Glutamatergic neuron (in vitro differentiated cells): ENCODE measurements at regions not wholly inside any gene's neighbourhood (a gene's known extent, or its start where the extent isn't known, plus 50 kb on each side); places are given as distances from the start of the nearest gene placed in this dataset.

ENCODE experiments used
- DNase-seq: peaks from one replicate; pipeline ENCODE4 v3.0.0; 2022
- H3K27ac Mint-ChIP-seq: one replicate; pipeline ENCODE4 v1.8.0; 2020; ENCODE audit warnings: mild to moderate bottlenecking, mixed read lengths, inconsistent platforms; ENCODE audit not compliant: unreplicated experiment
- H3K27me3 Mint-ChIP-seq: one replicate; pipeline ENCODE4 v1.8.0; 2020; ENCODE audit warnings: mild to moderate bottlenecking, moderate library complexity, mixed read lengths, inconsistent platforms; ENCODE audit not compliant: unreplicated experiment
- H3K36me3 Mint-ChIP-seq: one replicate; pipeline ENCODE4 v1.8.0; 2020; ENCODE audit warnings: mild to moderate bottlenecking, mixed read lengths, inconsistent platforms; ENCODE audit not compliant: unreplicated experiment
- H3K4me1 Mint-ChIP-seq: one replicate; pipeline ENCODE4 v1.8.0; 2020; ENCODE audit warnings: mild to moderate bottlenecking, low read depth, mixed read lengths, inconsistent platforms; ENCODE audit not compliant: unreplicated experiment
- H3K4me3 Mint-ChIP-seq: one replicate; pipeline ENCODE4 v1.8.0; 2020; ENCODE audit warnings: mild to moderate bottlenecking, mixed read lengths, inconsistent platforms; ENCODE audit not compliant: unreplicated experiment
- H3K9me3 Mint-ChIP-seq: one replicate; pipeline ENCODE4 v1.8.0; 2020; ENCODE audit warnings: mild to moderate bottlenecking, moderate library complexity, mixed read lengths, inconsistent platforms; ENCODE audit not compliant: unreplicated experiment
- TF ChIP-seq, protein P1 (sequence below): fragments of 200-600 bp; sonication (generic); IDR thresholded peaks from one replicate; pipeline ENCODE4 v1.5.0; 2021; ENCODE audit not compliant: partially characterized antibody, unreplicated experiment

DNA sequence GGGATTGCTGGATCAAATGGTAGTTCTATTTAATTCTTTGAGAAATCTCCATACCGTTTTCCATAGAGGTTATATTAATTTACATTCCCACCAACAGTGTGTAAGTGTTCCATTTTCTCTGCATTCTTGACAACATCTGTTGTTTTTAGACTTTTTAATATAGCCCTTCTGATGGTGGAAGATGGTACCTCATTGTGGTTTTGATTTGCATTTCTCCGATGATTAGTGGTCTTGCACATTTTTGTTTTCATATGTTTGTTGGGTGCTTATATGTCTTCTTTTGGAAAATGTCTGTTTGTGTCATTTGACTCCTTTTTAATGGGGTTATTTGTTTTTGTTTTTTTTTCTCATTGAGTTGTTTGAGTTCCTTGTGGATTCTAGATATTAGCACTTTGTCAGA is 75.3 kb upstream of the PUDP start:
- no peak overlapping the region for H3K27ac Mint-ChIP-seq
- H3K27me3 Mint-ChIP-seq: no peaks in the 10 kb centered on the region
- H3K9me3 Mint-ChIP-seq: peaks cover 9% of the 10 kb centered on the region
- DNase-seq: no peak
- peaks cover 17% of the 10 kb centered on the region for H3K4me1 Mint-ChIP-seq
- no peaks in the 10 kb centered on the region for H3K36me3 Mint-ChIP-seq
- TF ChIP-seq, protein P1, sequence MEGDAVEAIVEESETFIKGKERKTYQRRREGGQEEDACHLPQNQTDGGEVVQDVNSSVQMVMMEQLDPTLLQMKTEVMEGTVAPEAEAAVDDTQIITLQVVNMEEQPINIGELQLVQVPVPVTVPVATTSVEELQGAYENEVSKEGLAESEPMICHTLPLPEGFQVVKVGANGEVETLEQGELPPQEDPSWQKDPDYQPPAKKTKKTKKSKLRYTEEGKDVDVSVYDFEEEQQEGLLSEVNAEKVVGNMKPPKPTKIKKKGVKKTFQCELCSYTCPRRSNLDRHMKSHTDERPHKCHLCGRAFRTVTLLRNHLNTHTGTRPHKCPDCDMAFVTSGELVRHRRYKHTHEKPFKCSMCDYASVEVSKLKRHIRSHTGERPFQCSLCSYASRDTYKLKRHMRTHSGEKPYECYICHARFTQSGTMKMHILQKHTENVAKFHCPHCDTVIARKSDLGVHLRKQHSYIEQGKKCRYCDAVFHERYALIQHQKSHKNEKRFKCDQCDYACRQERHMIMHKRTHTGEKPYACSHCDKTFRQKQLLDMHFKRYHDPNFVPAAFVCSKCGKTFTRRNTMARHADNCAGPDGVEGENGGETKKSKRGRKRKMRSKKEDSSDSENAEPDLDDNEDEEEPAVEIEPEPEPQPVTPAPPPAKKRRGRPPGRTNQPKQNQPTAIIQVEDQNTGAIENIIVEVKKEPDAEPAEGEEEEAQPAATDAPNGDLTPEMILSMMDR: no peak
- H3K4me3 Mint-ChIP-seq: no peak overlapping the region

DNA sequence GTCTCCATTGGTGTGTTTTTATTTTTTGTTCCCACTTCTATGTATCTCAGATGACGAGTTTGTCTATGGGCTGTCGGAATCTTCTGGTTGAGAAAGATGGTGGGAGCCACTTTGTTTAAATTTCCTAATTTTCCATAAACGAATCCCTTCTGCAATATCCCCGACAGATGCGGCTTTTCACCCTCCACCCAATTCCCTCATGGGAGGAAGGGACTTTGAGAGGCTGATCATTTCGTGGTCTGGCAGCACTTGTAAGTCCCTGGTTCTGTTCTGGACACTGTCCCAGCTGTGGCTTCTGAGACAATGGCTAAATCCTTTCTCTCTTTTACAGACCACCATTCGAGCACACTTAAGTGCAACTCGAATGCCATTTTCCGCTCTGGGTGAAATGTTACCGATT is 72.2 kb upstream of the PUDP start:
- TF ChIP-seq, protein P1: no peak
- peak overlapping the region; percentile 78 for H3K27ac Mint-ChIP-seq
- H3K27me3 Mint-ChIP-seq: no peaks in the 10 kb centered on the region
- DNase-seq: no peak
- H3K36me3 Mint-ChIP-seq: no peaks in the 10 kb centered on the region
- peaks cover 34% of the 10 kb centered on the region for H3K4me1 Mint-ChIP-seq
- H3K4me3 Mint-ChIP-seq: peak overlapping the region; percentile 28
- H3K9me3 Mint-ChIP-seq: peaks cover 9% of the 10 kb centered on the region

DNA sequence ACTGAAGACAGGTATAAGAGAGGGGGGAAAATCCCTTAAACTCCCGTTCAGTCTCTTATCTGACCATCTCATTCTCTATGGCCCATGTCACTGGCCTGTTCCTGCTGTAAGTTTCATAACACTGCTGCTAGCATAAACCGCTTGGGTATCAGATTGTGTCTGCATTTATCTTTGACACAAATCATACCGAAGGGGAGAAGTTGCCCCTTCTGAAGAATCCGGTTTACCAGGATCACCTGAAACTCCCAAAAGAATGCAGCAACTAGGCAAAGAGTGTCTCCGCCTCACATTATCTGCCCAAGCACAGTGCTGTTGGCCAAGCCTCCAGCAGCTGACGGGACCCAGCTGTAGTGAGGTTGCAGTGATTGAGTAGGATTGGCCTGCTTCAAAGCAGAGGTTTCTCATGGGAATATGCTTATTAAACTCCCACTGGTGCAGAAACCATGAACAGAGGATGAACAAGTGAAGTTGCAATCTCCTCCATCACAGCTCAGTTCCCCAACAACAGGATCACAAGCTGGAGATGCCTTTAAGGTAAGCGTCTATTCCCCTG is 71.3 kb upstream of the PUDP start:
- Mint-ChIP-seq H3K4me3 (peak overlapping the region; percentile 43), H3K4me1 (peaks cover 34% of the 10 kb centered on the region), H3K27ac (peak overlapping the region; percentile 87), H3K9me3 (peaks cover 9% of the 10 kb centered on the region), H3K27me3 (no peaks in the 10 kb centered on the region), H3K36me3 (no peaks in the 10 kb centered on the region)
- TF ChIP-seq, protein P1: no peak
- peak; percentile 12 for DNase-seq

DNA sequence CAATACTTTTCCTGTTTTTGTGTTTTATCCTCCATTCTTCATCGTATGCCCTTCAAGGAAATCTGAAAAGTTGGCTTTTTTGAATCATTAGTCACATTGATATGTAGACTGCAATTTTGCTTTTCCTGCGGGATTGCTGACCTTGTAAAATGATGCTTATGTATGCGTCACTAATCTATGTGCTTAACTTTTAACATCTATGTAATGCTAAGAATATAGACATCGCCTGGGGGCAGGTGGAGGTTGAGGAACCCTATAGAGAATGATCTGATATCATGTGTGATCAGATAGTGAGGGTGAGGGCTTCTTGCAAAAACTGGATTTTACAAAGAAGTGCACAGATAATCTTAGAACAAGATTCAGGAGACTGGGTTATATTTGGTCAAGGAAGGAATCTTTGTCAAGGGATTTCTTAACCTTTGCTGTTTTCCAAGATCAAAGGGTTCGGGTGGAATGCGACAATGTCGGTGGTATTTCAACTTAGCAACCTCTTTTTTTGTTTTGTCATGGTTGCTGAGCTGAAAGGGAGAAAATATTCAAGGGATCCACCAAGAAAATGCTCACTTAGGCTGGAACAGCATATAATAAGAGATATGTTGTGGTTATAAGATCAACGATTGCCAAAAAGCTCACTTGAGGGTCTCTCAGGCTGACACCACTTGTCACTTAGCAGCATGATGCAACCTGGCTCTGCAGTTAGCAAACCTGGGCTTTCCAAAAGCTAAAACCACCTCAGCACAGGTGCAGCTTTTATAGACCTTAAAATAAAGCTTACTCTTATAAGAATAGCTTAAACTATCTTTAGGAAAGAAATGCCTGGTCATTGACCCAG is 70.6 kb upstream of the PUDP start:
- no peak overlapping the region for H3K27ac Mint-ChIP-seq
- TF ChIP-seq, protein P1: no peak
- H3K9me3 Mint-ChIP-seq: peaks cover 9% of the 10 kb centered on the region
- no peak overlapping the region for H3K4me3 Mint-ChIP-seq
- no peaks in the 10 kb centered on the region for H3K27me3 Mint-ChIP-seq
- H3K4me1 Mint-ChIP-seq: peaks cover 34% of the 10 kb centered on the region
- DNase-seq: no peak
- no peaks in the 10 kb centered on the region for H3K36me3 Mint-ChIP-seq

DNA sequence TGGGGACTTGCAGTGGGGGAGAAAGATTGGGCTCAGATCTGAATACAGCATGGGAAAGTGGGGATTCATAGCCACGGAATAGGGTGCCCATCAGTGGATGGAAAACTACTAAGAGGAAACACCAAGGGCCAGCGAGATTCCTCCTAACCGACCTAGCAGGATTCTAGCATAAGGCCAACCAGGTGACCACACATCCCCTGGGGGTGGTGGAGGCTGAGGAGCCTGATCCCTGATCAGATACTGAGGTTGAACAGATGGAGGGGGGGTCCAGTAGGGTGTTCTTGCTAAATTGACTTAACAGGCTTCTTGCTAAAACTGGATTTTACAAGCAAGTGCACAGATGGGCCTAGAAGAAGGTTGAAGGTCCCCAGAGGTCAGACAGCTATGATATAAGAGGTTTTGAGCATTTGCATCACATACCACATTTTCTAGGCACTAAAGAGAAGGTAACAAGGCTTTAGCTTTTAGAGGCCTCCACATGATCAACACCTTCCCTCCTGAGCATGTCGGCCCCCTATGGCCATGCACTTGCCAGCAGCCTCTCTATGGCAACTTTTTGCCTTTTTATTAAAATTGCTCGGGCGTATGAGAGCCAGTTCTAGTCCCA is 69.1 kb upstream of the PUDP start:
- peaks cover 9% of the 10 kb centered on the region for H3K9me3 Mint-ChIP-seq
- H3K27ac Mint-ChIP-seq: peak overlapping the region; percentile 92
- no peaks in the 10 kb centered on the region for H3K27me3 Mint-ChIP-seq
- H3K4me3 Mint-ChIP-seq: peak overlapping the region; percentile 11
- H3K36me3 Mint-ChIP-seq: no peaks in the 10 kb centered on the region
- TF ChIP-seq, protein P1: no peak
- H3K4me1 Mint-ChIP-seq: peaks cover 34% of the 10 kb centered on the region
- peak; percentile 29 for DNase-seq
